ENCODE measurements at regions not wholly inside any gene's neighbourhood (a gene's known extent, or its start where the extent isn't known, plus 50 kb on each side); places are given as distances from the start of the nearest gene placed in this dataset.
"Not testable (repeated sequence)": the region's sequence is repeated elsewhere in the genome, so short reads cannot be mapped to it uniquely, and the experiment has no call there.

- DNase-seq, result peak; percentile 47
Observed at GRCh38 chr1:148679050-148679786, 69.4 kb upstream of the NUDT4B start.

GRCh38 chr1:148679787-148680326 lies 68.7 kb upstream of the NUDT4B start:
- not testable (repeated sequence) for DNase-seq

GRCh38 chr1:148686735-148687134 lies 61.8 kb upstream of the NUDT4B start:
- DNase-seq, result not testable (repeated sequence)

- DNase-seq, result not testable (repeated sequence)
Observed at GRCh38 chr1:148687376-148687775, 61.2 kb upstream of the NUDT4B start.
